Medulla oblongata (tissue), 1 donor: ENCODE measurements at regions not wholly inside any gene's neighbourhood (a gene's known extent, or its start where the extent isn't known, plus 50 kb on each side); places are given as distances from the start of the nearest gene placed in this dataset.

Experiments used
- DNase-seq: peaks from one replicate; pipeline ENCODE4 v3.0.0-alpha.2; 2015; ENCODE audit errors: extremely low spot score

DNA sequence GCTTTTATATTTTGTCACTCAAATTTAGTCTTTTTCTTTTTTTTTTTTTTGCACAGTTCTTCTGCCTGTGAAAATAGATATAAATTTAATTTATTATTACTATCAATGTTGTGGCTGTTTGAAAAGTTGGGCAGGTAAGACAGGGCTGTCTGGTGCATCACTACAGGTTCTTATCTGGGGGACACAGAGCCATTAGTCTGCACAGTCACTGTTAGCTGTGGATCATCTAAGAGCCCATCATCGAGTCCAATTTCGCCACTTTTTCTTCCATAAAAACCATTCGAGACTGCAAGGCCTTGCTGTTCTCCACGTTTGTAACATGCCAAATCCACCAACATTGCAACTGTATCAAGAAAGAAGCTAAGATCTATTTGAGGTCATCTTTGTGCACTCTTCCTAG lies 325.6 kb upstream of the UMPS start:
- DNase-seq: no peak

DNA sequence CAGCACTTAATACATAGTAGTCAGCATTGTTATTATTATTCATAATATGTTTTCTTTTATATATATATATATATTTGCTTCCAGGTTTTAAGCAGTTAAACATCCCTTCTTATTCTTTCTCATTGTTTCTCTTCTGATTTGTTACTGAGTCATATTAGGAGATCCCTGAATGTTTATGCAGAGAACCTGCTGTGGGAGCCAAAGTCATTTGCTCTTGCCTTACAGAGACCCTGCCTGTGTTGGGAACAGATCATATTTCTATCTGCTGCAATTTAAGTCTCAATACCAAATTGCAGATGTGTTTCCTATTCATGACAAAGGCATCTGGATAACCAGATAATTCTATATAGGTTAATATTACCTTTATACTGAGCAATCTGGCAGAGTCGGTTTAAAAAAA lies 323.0 kb upstream of the UMPS start:
- DNase-seq: no peak

GRCh38 chr3:124409650-124410275 lies 320.5 kb upstream of the UMPS start:
- DNase-seq: no peak

- DNase-seq: no peak
Measured at GRCh38 chr3:124410471-124410870, 319.8 kb upstream of the UMPS start.

- DNase-seq: no peak
Measured at GRCh38 chr3:124411728-124412127, 318.5 kb upstream of the UMPS start.

- DNase-seq: no peak
Measured at GRCh38 chr3:124412644-124413043, 317.6 kb upstream of the UMPS start.

DNA sequence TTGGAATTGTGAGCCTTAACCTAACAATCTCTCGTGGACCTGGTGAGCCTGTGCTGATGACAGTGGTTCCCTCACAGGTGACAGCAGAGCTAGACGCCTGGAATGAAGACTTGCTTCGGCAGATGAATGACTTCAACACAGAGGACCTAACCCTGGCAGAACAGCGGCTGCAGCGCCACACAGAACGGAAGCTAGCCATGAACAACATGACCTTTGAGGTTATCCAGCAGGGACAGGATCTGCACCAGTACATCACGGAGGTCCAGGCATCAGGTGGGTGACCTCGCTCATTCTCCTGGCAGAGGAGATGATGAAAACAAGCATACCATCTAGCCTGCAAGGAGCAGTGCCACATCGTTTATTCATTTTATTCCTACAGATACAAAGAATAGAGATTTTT lies 316.9 kb upstream of the UMPS start:
- no peak for DNase-seq

GRCh38 chr3:124413989-124414598 lies 316.2 kb upstream of the UMPS start:
- DNase-seq: peak; percentile 40

DNA sequence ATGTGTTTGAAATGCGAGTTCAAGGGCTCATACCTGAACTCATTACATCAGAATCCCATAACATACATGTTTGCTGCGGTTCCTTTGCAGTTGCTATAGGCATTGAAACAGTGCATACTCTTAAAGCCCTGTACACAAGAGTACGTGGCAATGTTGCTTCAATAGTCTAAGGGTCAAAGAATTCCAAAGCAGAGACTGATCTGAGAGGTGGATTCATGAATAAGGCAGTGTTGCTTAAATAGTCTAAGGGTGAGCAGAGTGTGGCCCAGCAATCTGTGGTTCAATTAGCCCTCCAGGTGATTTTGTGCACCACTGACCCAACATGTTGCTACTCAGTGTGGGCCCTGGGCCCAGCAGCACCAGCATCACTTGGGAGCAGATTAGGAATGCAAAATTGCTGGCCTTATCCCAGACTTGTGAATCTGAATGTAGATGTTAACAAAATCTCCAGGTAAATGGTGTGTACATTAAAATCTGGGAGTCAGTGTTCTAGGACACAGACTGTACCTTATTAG lies 314.7 kb upstream of the UMPS start:
- no peak for DNase-seq

DNA sequence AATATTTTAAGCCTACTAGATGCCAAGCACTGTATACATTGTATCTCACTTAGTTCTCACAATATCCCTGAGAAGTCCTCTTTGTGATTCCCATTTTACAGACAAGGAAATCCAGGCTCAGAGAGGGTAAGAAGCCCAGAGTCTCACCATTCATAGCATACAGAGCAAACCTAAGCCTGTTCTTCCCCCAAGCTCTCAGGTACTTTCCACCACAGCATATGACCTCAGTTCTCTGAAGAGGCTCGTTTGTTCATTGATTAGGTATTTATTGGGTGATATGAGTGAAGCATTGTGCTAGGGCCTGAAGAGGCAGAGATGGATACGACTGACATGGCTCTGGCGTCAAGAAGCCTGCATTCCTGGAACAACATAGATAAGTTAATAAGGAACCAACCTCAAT lies 310.9 kb upstream of the UMPS start:
- no peak for DNase-seq

DNA sequence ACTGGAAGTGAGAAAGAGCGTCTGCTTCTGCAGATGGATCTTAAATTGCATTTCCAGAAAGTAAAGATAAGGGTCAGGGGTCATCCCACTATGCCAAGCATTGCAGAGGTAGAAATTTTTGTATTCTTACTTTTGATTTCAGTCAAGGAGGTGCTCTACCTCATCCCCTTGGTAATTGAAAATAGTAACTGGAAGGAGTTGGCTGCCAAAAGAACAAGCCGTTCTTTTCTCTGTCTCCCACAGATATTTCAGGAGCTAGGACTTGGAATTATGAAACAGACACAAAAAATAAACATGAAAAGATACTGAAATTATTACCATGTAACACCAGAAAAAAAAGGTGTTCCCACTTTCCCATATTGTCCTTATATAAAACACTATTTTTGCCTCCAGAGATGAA lies 309.9 kb upstream of the UMPS start:
- no peak for DNase-seq

GRCh38 chr3:124422805-124423204 lies 307.4 kb upstream of the UMPS start:
- DNase-seq: no peak

- no peak for DNase-seq
Measured at GRCh38 chr3:124424396-124424795, 305.9 kb upstream of the UMPS start.

DNA sequence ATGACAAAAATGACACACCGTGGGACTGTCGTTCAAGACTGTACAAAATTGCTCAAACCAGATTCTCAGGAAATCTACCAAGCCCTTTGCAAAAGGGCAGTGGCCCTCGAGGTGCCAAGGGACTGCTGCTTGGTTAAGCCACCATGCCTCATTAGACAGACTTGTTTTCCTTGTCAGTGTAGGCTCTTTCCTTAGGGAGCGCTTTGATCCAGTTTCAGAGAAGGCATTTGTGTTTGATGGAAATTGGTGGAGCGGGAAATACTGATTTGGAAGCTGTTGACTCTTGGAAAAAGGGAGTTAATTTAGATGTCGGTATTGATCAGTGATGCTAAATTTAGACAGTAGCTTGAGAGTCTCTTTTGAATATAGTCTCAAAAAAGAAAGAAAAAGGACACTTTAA lies 304.3 kb upstream of the UMPS start:
- no peak for DNase-seq

DNA sequence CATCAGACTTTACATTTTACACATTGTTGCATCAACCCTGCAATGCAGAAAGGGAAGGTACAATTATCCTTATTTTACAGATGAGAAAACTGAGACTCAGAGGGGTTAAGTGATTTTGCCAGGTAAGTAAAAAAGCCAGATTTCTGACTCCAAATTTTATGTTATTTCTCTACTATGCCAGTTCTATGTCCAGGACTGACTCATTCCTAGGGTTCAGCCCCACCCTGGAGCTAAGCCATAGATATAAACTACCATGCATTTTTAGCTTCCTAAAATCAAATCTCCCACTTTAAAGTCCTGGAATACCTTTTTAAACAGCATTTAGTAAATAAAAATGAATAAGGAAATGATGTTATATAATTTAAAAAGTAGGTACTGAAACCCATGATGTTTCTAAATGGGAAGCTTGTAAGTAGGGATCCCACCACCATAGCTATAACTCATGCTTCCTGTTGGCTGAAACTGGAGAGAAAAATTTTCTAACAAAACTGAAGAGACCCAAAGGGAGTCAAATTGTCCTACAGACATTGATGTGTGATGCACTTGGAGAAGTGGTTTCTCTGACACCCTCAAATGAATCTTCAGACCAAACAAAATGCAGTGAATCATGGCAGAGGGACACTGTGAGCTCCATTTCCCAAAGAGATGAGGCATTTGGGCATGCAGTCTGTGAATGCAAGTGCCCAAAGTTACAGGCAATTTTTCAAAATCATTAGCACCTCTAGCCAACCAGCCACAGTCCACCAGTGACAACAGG lies 301.7 kb upstream of the UMPS start:
- no peak for DNase-seq

- no peak for DNase-seq
Measured at GRCh38 chr3:124429129-124429815, 301.0 kb upstream of the UMPS start.

DNA sequence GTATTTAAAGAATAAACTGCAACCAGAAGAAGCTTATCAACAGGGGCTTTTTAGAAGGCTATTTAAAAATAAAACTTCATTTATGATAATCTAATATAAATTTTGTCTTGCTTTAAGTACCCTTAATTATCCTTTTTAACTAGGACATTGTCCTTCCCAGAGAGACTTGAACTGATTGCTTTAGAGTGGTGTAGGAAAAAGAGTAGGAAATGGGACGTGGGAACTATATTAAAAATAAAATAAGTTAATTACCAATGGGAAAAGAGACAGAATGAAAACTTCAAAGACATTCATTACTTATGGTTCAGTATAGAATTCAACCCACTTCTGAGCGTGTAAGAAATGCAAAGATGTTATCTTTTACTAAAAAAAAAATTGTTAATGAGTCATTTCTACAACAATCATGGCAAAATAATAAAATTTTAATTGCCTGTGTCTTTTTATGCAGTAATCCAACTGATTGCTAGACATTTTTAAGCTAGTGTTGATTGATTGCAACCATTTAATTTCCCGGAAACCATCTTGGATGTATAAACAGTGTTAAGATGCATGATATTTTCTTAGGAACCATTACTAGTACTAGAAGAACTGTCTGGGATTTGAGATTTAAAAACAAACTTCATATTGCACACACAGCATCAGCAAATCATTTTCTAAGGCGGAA lies 298.8 kb upstream of the UMPS start:
- no peak for DNase-seq

- DNase-seq: no peak
Measured at GRCh38 chr3:124434176-124434575, 296.1 kb upstream of the UMPS start.

DNA sequence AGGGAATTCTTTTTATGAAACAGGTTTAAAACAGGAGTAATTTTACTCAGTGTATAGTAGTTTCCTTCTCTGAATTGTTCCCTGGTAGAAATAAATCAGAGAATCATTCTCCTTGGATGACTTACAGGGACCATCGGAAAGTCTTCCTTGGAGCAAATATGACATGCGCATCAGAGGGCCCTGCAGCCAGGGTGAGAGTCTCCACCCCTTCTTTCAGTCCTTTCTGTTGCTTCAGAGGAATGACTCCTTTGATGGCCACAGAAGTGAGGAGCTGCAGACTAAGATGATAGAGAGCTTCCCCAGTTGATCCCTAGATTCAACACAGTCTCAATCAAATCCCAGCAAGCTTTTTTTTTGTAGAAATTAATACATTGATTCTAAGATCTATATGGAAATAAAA lies 294.8 kb upstream of the UMPS start:
- DNase-seq: no peak

DNA sequence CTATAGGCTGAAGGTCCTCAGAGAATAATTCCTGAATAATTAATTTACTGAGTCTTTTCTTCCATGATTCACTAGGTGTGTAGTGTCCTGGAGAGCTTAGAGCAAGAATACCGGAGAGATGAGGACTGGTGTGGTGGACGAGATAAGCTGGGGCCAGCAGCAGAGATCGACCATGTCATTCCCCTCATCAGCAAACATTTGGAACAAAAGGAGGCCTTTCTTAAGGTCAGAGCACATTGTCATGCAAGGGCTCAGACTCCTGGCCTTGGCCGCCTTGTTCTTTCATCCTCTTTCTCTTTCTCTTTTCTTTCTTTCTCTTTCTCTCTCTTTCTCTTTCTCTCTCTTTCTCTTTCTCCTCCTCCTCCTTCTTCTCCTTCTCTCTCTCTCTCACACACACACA lies 291.4 kb upstream of the UMPS start:
- DNase-seq: no peak

DNA sequence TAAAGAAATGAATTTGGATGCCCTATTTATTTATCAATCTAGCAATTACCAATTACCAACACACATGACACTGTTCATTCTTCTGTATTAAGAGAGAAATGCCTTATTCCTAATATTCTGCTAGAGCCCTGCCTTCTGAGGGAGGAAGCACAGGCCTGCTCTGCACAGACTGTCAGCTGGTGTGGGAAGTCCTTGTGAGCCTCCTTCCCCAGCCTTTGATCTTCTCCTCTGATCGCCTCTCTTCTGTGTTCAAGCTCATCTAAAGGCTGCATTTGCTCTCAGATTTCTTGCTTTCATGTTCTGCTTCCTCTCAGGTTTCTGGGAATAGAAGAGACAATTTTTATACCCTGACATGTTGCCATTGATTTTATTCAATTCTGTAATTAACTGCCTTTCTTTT lies 290.6 kb upstream of the UMPS start:
- no peak for DNase-seq

- no peak for DNase-seq
Measured at GRCh38 chr3:124441766-124442165, 288.5 kb upstream of the UMPS start.
